B cell (primary cell): ENCODE measurements at regions not wholly inside any gene's neighbourhood (a gene's known extent, or its start where the extent isn't known, plus 50 kb on each side); places are given as distances from the start of the nearest gene placed in this dataset.
"Not testable (repeated sequence)": the region's sequence is repeated elsewhere in the genome, so short reads cannot be mapped to it uniquely, and the experiment has no call there.

ENCODE experiments used
- ATAC-seq: fragments of 200-7000 bp; cut with Tn5 transposase; one replicate; pipeline ENCODE4 v1.10.0; 2021; ENCODE audit warnings: low read depth, mild to moderate bottlenecking, moderate number of reproducible peaks, moderate library complexity
- CTCF ChIA-PET: fragments of 350-600 bp; sonication (Branson Sonifier 250); formaldehyde crosslinking; loops from one replicate; lab custom pipeline; 2021; ENCODE audit warnings: antibody characterized with exemption, inconsistent platforms; lab: Charles Lee
- POLR2A ChIA-PET: fragments of 350-600 bp; sonication (Branson Sonifier 250); formaldehyde crosslinking; loops from one replicate; lab custom pipeline; 2021; ENCODE audit warnings: antibody characterized with exemption; lab: Charles Lee
- DNase-seq: peaks from one replicate; pipeline ENCODE4 v3.0.0; 2013
- H2AFZ ChIP-seq: 2 replicates; pipeline ENCODE4 v1.6.1; 2012; ENCODE audit warnings: mild to moderate bottlenecking, low read depth, low read length; ENCODE audit not compliant: insufficient read depth, poor library complexity, severe bottlenecking
- H3K27ac ChIP-seq, 2 donors: 1 replicate in 1 of 2; 2 replicates in 1 of 2; pipeline ENCODE4 v1.5.1; 2012 to 2013; ENCODE audit warnings: low read length in 2 of 2, mild to moderate bottlenecking in 2 of 2, moderate library complexity in 1 of 2
- H3K27me3 ChIP-seq, 4 experiments: fragments of 200-600 bp in 1 of 4; sonication (generic) in 1 of 4; replicated peaks in 1 of 4; 1 replicate in 2 of 4; 2 replicates in 2 of 4; pipeline versions ENCODE4 v1.6.1 to v1.7.0; 2013 to 2016; ENCODE audit warnings: low read length in 3 of 4, mild to moderate bottlenecking in 2 of 4, mixed read lengths in 1 of 4, moderate library complexity in 1 of 4; ENCODE audit not compliant: insufficient read depth in 4 of 4, control insufficient read depth in 3 of 4; ENCODE audit errors: control extremely low read depth in 1 of 4
- H3K36me3 ChIP-seq, 2 experiments: replicated peaks in 1 of 2; 1 replicate in 1 of 2; 2 replicates in 1 of 2; pipeline versions ENCODE4 v1.6.1 to v1.7.1; 2013; ENCODE audit warnings: low read length in 1 of 2; ENCODE audit not compliant: insufficient read depth in 2 of 2, control insufficient read depth in 1 of 2; ENCODE audit errors: control extremely low read depth in 1 of 2, extremely low read depth in 1 of 2
- H3K4me1 ChIP-seq, 2 donors: fragments of 200-600 bp in 1 of 2; sonication (generic) in 1 of 2; 1 replicate in 1 of 2; 2 replicates in 1 of 2; pipeline versions ENCODE4 v1.5.1 to v1.6.1; 2013 to 2017; ENCODE audit warnings: low read length in 2 of 2; ENCODE audit not compliant: control insufficient read depth in 2 of 2, insufficient read depth in 2 of 2
- H3K4me2 ChIP-seq: replicated peaks from 2 replicates; pipeline ENCODE3; 2012; ENCODE audit warnings: mild to moderate bottlenecking, low read depth, low read length; ENCODE audit not compliant: poor library complexity, severe bottlenecking
- H3K4me3 ChIP-seq, 5 experiments: fragments of 200-600 bp in 1 of 5; sonication (generic) in 1 of 5; 1 replicate in 3 of 5; 2 replicates in 2 of 5; pipeline versions ENCODE4 v1.5.1 to v1.7.0; 2011 to 2016; ENCODE audit warnings: low read length in 4 of 5, mild to moderate bottlenecking in 4 of 5, low read depth in 2 of 5, control low read depth in 1 of 5, moderate library complexity in 1 of 5; ENCODE audit not compliant: insufficient read depth in 1 of 5; ENCODE audit errors: control extremely low read depth in 1 of 5, extremely low read depth in 1 of 5
- H3K79me2 ChIP-seq: fragments of 200-600 bp; sonication (generic); one replicate; pipeline ENCODE4 v1.6.0; 2016; ENCODE audit warnings: low read length; ENCODE audit not compliant: control insufficient read depth, insufficient read depth
- H3K9ac ChIP-seq: fragments of 200-600 bp; sonication (generic); 2 replicates; pipeline ENCODE4 v1.6.1; 2017; ENCODE audit warnings: mild to moderate bottlenecking, low read length, moderate library complexity
- H3K9me3 ChIP-seq, 3 donors: one replicate each; pipeline versions ENCODE4 v1.6.1 to v1.7.1; 2013; ENCODE audit warnings: low read length in 2 of 3; ENCODE audit not compliant: control insufficient read depth in 2 of 3, insufficient read depth in 1 of 3; ENCODE audit errors: control extremely low read depth in 1 of 3
- H4K20me1 ChIP-seq: 2 replicates; pipeline ENCODE4 v1.6.0; 2012; ENCODE audit warnings: mild to moderate bottlenecking, low read length; ENCODE audit not compliant: insufficient read depth, control insufficient read depth, poor library complexity, severe bottlenecking
- H3K27ac Mint-ChIP-seq: one replicate; pipeline ENCODE4 v1.8.0; 2021; ENCODE audit warnings: mixed read lengths
- H3K27me3 Mint-ChIP-seq: one replicate; pipeline ENCODE4 v1.8.0; 2021; ENCODE audit warnings: mixed read lengths
- H3K4me1 Mint-ChIP-seq: one replicate; pipeline ENCODE4 v1.8.0; 2021; ENCODE audit warnings: mixed read lengths
- H3K4me3 Mint-ChIP-seq: one replicate; pipeline ENCODE4 v1.8.0; 2021; ENCODE audit warnings: mixed read lengths
- H3K9me3 Mint-ChIP-seq: one replicate; pipeline ENCODE4 v1.8.0; 2022; ENCODE audit warnings: mixed read lengths; ENCODE audit not compliant: insufficient read depth
- CTCF ChIP-seq: fragments of 200-600 bp; IDR thresholded peaks from one replicate; pipeline ENCODE4 v1.8.0; 2022; ENCODE audit warnings: antibody characterized with exemption, mild to moderate bottlenecking
- WGBS: methylation state at CpG from one replicate; pipeline ENCODE4 v1.1.5; 2013; ENCODE audit warnings: missing lambda C conversion rate; ENCODE audit not compliant: insufficient coverage; 5-methylcytosine and 5-hydroxymethylcytosine counted together
- intact Hi-C: fragments of 100-400 bp; cut with micrococcal nuclease; formaldehyde crosslinking; loops from one replicate; pipeline ENCODE4 v1.10.0; 2022

GRCh38 chr12:28097221-28097620, 93.0 kb upstream of the CCDC91 start:
- WGBS, result 97% methylated on average over 2 of the region's 3 CpGs
- POLR2A ChIA-PET, result no interaction called here
- Histone ChIP-seq H3K9me3 (no peaks in the 10 kb centered on the region), H3K4me3 (no peak overlapping the region), H3K4me2 (no peak overlapping the region), H3K79me2 (no peaks in the 10 kb centered on the region), H3K9ac (no peak overlapping the region), H4K20me1 (no peaks in the 10 kb centered on the region), H3K27ac (no peak overlapping the region), H3K27me3 (no peaks in the 10 kb centered on the region), H2AFZ (no peak overlapping the region), H3K4me1 (no peaks in the 10 kb centered on the region), H3K36me3 (no peaks in the 10 kb centered on the region)
- H3K27ac Mint-ChIP-seq, result no peak overlapping the region
- no peaks in the 10 kb centered on the region for H3K4me1 Mint-ChIP-seq
- H3K27me3 Mint-ChIP-seq, result no peaks in the 10 kb centered on the region
- H3K4me3 Mint-ChIP-seq, result no peak overlapping the region
- CTCF ChIA-PET, result no interaction called here
- no peaks in the 10 kb centered on the region for H3K9me3 Mint-ChIP-seq
- no peak for DNase-seq
- intact Hi-C loops, result no loop called here
- no peak for ATAC-seq
- TF ChIP-seq CTCF, result no peak

- H3K9ac ChIP-seq, ATAC-seq, H3K4me3 ChIP-seq, H3K27ac Mint-ChIP-seq, H4K20me1 ChIP-seq, H3K4me1 Mint-ChIP-seq, H3K27me3 Mint-ChIP-seq, H3K4me1 ChIP-seq, H3K9me3 Mint-ChIP-seq, H3K9me3 ChIP-seq, POLR2A ChIA-PET, H3K79me2 ChIP-seq, H3K27me3 ChIP-seq, H3K27ac ChIP-seq, H3K4me2 ChIP-seq, DNase-seq, intact Hi-C loops, H2AFZ ChIP-seq, H3K36me3 ChIP-seq, CTCF ChIA-PET, H3K4me3 Mint-ChIP-seq: not testable (repeated sequence)
- no CpG with 5 or more reads among the region's 2 CpGs for WGBS
Measured at GRCh38 chr12:28099245-28099644, 91.0 kb upstream of the CCDC91 start.
